Fibroblast of skin of scalp (primary cell): ENCODE measurements at regions not wholly inside any gene's neighbourhood (a gene's known extent, or its start where the extent isn't known, plus 50 kb on each side); places are given as distances from the start of the nearest gene placed in this dataset.
A peak's percentile ranks its signal among the peaks of the same experiment; 100 is the strongest.

Experiments used
- DNase-seq: peaks from one replicate; pipeline ENCODE4 v3.0.0-alpha.2; 2013

GRCh38 chr2:147709655-147710054 lies 135.2 kb upstream of the ACVR2A start:
- DNase-seq: no peak

GRCh38 chr2:147703171-147703570 lies 141.7 kb upstream of the ACVR2A start:
- DNase-seq: no peak

GRCh38 chr2:147698166-147698565 lies 146.7 kb upstream of the ACVR2A start:
- DNase-seq: no peak

- no peak for DNase-seq
Observed at GRCh38 chr2:147696426-147696825, 148.4 kb upstream of the ACVR2A start.

- DNase-seq: no peak
Observed at GRCh38 chr2:147689220-147689909, 155.5 kb upstream of the ACVR2A start.

GRCh38 chr2:147688242-147688641 lies 156.6 kb upstream of the ACVR2A start:
- no peak for DNase-seq

- DNase-seq: no peak
Observed at GRCh38 chr2:147686365-147686764, 158.5 kb upstream of the ACVR2A start.

GRCh38 chr2:147684903-147685302 lies 159.9 kb upstream of the ACVR2A start:
- DNase-seq: no peak

- no peak for DNase-seq
Observed at GRCh38 chr2:147683380-147683779, 161.4 kb upstream of the ACVR2A start.

GRCh38 chr2:147681093-147681492 lies 163.7 kb upstream of the ACVR2A start:
- no peak for DNase-seq

- DNase-seq: no peak
Observed at GRCh38 chr2:147679955-147680531, 164.8 kb upstream of the ACVR2A start.

- DNase-seq: no peak
Observed at GRCh38 chr2:147679191-147679954, 165.5 kb upstream of the ACVR2A start.

GRCh38 chr2:147665105-147665504 lies 179.7 kb upstream of the ACVR2A start:
- DNase-seq: no peak

- DNase-seq: no peak
Observed at GRCh38 chr2:147663962-147664361, 180.9 kb upstream of the ACVR2A start.

GRCh38 chr2:147663153-147663961 lies 181.5 kb upstream of the ACVR2A start:
- DNase-seq: no peak

GRCh38 chr2:147662221-147662620 lies 182.6 kb upstream of the ACVR2A start:
- DNase-seq: no peak

GRCh38 chr2:147660680-147661079 lies 184.1 kb upstream of the ACVR2A start:
- no peak for DNase-seq

- DNase-seq: peak; percentile 1
Observed at GRCh38 chr2:147659051-147659450, 185.8 kb upstream of the ACVR2A start.

GRCh38 chr2:147657086-147658000 lies 187.5 kb upstream of the ACVR2A start:
- no peak for DNase-seq

GRCh38 chr2:147649998-147650397 lies 194.8 kb upstream of the ACVR2A start:
- no peak for DNase-seq

GRCh38 chr2:147649286-147649685 lies 195.5 kb upstream of the ACVR2A start:
- no peak for DNase-seq

- DNase-seq: no peak
Observed at GRCh38 chr2:147648471-147648870, 196.4 kb upstream of the ACVR2A start.
